Loucy (cell line): ENCODE measurements at regions not wholly inside any gene's neighbourhood (a gene's known extent, or its start where the extent isn't known, plus 50 kb on each side); places are given as distances from the start of the nearest gene placed in this dataset.

ENCODE experiments used
- CTCF ChIP-seq: fragments of 200-600 bp; sonication (generic); conservative IDR thresholded peaks from 2 replicates; pipeline ENCODE4 v1.5.1; 2014; ENCODE audit warnings: mild to moderate bottlenecking, antibody characterized with exemption, low read length
- EZH2phosphoT487 ChIP-seq: fragments of 200-600 bp; IDR thresholded peaks from 2 replicates; pipeline ENCODE4 v1.6.1; 2018; ENCODE audit warnings: antibody characterized with exemption, mild to moderate bottlenecking, moderate library complexity, borderline replicate concordance

GRCh38 chr12:131323879-131324278 lies 370.2 kb downstream of the ADGRD1 start:
- TF ChIP-seq CTCF (no peak), EZH2phosphoT487 (no peak)
